ENCODE measurements at regions not wholly inside any gene's neighbourhood (a gene's known extent, or its start where the extent isn't known, plus 50 kb on each side); places are given as distances from the start of the nearest gene placed in this dataset.
"Not testable (repeated sequence)": the region's sequence is repeated elsewhere in the genome, so short reads cannot be mapped to it uniquely, and the experiment has no call there.

DNA sequence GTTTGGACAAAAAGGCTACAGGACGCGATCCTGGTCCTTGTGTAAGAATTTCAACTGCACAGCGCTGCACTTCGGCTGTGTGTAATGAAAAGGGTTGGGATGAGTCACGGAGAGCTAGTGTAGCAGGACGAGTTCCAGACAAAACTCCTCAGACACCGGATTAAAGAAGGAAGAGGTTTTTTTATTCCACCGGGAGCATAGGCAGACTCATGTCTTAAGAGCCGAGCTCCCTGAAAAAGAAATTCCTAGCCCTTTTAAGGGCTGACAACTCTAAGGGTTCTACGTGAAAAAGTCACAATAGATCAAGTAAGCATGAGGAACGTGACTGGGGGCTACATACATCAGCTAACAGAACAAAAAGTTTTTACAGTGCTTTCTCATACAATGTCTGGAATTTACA is 54.8 kb upstream of the FAM90A1 start:
- DNase-seq (ENCODE audit: low read depth in 2 of 2) = not testable (repeated sequence)

DNA sequence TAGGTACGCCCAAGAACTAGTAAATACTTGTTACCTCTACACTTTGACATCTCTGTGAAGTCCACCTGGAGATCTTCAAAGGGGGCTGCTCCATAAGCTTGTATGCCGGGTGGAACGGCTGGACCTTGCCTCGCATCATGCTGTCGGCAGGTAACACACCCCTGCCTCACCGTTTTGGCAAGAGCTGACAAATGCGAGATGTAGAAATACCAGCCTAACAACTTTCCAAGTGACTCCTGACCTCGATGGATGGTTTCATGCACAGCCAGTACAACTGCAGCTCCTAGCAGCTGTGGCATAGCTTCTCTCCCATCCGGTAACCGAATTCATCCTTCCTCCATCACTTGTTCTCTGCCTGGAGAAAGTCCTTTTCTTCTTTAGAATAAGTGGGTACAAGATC is 58.3 kb upstream of the FAM90A1 start:
- not testable (repeated sequence) for DNase-seq (ENCODE audit: low read depth in 2 of 2)

DNA sequence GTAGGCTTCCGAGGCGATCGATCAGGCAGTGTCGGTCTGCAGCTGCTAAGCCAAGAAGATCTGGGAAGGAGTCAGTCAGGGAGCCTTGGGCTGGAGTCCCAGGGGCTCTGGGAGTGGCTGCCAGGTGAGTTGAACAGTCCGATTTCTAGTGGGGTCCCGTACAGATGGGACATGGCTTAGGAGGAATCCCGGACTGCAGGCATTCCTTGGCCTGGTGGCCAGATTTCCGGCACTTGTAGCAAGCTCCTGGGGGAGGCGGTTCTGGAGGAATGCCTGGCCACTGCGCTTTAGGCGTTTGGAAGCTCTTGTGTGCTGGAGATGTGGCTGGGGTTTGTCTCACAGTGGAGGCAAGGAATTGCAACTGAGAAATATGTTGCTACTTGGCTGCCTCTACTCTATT is 64.3 kb upstream of the FAM90A1 start:
- DNase-seq (ENCODE audit: low read depth in 2 of 2) = not testable (repeated sequence)

DNA sequence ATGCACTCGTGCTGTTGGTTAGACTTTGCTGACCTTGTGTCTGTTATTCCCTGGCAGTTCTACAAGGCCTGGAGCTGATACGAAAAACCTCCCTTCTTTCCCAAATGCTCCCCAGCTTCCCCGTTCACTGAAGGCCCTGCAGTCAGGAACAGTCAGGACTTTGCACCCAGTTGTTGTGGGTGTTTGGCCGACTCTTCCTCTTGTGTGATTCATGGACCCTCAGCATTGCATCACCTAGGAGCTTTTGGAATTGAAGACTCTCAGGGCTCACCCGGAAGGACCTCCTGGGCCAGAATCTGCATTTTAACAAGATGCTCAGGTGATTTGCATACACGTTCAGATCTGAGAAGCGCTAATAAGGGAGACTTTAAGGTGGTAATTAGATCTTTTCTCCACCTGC is 67.2 kb upstream of the FAM90A1 start:
- DNase-seq (ENCODE audit: low read depth in 2 of 2) = not testable (repeated sequence)

DNA sequence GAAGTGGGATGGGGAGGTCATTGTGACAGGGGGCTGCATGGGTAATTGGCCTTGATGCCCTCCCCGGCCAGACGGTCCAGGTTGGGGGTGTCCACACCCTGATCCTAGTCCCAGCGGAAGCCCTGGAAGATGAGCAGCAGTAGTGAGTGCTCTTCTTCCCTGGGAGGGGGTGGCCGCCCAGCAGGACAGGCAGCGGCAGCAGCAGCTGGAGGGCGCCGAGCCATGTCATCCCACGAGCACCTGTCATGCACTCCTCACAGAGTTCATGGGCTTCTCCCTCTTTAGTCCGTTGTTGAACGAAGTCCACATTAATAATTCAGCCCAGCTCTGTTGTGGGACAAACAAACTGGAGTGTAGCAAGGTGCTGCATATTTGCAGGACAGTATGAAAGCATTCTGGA is 81.2 kb upstream of the FAM90A1 start:
- not testable (repeated sequence) for DNase-seq (ENCODE audit: low read depth in 2 of 2)

DNA sequence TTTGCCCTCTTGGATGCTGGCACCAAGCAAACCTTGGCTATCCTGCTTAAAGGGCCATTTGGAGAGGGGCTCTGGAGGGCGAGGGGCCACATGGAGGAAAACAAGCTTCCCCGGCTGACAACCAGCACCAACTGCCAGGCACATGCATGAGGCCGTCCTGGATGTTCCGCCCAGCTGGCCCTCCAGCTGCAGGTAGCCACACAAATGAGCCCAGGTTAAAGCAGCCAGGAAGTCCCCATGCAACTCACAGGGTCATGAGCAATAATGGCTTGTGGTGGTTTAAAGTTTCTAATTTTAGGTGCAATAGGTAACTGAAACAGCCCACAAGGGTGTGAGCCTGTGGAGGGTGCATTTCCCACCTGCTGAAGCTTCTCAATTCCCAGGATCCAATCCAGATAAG is 88.6 kb upstream of the FAM90A1 start:
- DNase-seq (ENCODE audit: low read depth in 2 of 2) = not testable (repeated sequence)

DNA sequence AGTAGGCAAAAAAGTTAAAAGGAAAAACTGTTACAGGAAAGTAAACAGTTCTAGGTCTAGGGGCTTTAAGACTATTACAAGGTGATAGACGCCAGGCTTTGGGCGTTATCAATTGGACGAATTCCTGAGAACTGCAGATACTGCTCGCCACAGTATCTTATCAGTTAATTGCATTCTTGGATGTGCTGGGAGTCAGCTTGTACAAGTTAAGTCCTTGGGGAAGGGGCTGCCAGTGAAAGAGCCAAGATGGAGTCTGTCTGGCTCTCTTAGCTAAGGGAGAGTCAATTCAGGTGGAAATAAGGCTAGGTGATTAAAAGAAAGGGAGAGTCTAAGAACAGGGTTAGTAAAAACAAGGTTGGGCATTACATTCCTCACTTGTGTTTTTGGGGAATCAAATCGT is 90.3 kb upstream of the FAM90A1 start:
- DNase-seq (ENCODE audit: low read depth in 2 of 2) = not testable (repeated sequence)

DNA sequence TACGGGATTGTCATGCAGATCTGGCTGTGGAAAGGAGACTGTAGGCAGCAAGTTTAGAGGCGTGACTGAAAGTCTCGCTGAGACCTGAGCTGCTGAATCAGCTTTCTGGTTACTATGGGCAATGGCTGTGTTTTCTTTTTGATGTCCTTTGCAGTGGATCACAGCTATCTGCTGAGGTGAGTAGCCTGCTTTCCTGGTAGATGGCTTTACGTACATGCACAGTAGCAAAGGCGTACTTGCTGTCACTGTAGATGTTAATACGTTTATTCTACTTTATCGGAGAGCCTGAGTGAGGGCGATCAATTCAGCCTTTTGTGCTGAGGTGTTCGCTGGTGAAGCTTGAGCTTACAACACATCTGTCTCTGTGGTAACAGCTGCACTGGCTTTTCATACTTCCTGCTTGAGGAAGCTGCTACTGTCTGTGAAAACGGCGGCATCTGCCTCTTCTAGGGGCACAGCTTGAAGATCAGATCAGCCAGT is 92.9 kb upstream of the FAM90A1 start:
- not testable (repeated sequence) for DNase-seq (ENCODE audit: low read depth in 2 of 2)

DNA sequence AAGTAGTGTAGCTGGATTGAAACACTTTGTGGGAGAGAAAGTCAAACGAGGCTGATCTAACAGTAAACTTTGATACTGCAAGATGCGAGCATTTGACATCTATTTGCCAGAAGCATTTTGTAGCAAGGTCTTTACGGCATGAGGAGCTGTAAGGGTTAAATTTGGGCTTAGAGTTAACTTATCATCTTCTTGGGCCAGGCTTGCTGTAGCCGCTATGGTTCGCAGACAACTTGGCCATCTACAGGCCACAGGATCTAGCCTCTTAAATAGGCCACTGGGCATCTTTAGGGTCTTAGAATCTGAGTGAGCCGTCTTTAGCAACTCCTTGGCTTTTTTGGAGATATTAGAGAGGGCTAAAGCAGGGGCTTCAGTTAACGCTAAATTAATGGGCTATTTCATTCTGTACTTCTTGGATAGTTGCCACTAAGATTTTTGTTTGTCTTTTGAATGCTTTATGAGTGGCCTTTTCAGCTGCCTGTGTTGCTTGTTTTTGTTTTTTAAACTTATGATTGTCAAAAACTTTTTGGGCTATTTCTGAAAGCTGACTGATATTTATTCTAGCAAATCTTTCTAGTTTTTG is 93.5 kb upstream of the FAM90A1 start:
- DNase-seq (ENCODE audit: low read depth in 2 of 2) = not testable (repeated sequence)

DNA sequence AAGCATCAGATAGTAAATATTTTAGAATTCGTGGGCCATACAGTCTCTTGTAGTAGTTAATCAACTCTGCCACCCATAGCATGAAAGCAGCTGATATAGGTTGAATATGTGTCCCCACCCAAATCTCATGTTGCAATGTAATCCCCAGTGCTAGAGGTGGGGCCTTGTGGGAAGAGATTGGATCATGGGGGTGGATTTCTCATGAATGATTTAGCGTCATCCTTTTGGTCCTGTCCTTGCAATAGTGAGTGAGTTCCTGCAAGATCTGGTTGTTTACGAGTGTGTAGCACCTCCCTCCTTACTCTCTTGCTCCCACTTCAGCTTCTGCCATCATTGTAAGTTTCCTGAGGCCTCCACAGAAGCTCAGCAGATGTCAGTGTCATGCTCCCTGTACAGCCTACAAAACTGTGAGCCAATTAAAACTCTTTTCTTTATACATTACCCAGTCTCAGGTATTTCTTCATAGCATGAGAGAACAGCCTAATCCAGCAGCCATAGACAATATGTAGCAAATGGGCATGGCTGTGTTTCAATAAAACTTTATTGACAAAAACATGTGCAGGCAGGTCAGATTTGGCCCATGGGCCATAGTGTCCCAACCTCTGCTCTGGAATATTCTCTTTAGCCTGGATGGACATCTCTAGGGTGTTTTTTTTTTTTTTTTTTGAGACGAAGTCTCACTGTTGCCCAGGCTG is 97.9 kb upstream of the FAM90A1 start:
- not testable (repeated sequence) for DNase-seq (ENCODE audit: low read depth in 2 of 2)

DNA sequence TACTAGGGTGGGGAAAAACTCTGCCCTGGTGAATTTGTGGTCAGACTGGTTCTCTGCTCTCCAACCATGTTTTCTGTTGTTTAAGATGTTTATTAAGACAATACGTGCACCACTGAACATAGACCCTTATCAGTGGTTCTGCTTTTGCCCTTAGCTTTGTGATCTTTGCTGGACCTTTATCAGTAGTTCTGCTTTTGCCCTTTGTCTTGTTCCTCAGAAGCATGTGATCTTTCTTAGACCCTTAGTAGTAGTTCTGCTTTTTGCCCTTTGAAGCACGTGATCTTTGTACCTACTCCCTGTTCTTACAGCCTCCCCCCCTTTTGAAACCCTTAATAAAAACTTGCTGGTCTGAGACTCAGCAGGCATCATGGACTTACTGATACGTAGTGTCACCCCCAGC is 101.4 kb upstream of the FAM90A1 start:
- not testable (repeated sequence) for DNase-seq (ENCODE audit: low read depth in 2 of 2)

DNA sequence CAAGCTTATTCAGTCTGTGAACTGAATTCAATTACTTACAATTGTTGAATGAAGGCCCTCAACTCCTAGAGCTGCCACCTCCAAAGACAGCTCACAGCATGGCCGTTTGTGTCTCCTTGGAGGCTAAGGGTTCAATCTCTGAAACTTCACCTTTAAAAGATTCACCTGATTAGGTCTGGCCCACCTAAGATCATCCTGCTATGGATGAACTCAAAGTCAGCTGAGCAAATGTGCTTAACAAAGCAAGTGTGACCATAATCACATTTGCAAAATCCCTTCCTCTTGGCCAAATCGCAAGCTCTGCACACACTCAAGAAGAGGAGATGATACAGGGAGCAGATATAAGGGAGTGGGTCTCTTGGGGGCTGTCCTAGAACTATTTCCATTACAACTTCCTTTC is 105.0 kb upstream of the FAM90A1 start:
- DNase-seq (ENCODE audit: low read depth in 2 of 2) = not testable (repeated sequence)

DNA sequence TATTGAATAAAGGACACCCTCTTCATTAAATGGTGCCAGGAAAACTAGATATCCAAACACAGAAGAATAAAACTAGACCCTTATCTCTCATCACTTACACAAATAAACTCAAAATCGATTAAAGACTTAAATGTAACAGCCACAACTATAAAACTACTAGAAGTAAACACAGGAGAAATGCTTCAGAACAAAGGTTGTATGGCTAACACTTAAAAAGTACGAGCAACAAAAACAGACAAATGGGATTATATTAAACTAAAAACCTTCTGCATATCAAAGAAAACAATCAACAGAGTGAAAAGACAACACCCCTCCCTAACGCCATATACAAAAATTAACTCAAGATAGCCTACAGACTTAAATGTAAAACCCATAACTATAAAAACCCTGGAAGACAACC is 104.7 kb upstream of the CLEC6A start:
- DNase-seq (ENCODE audit: low read depth in 2 of 2) = not testable (repeated sequence)

DNA sequence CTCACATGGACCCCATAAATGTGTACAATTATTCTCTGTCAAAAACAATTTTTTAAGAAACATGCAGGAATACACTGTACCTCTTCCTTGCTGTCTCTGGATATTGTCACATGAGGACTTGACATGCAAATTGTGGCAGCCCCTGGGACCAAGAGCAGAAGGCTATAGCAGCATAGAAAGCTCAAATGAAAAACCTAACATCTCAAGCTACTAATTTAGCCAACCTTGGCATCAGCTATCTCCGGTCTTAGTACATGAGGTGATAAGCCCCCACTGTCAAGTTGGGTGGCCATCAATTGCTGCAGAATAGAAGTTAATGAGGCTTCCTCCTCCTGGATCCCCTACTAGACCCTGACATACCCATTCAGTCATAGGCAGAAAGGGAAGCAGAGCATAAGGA is 101.0 kb upstream of the CLEC6A start:
- not testable (repeated sequence) for DNase-seq (ENCODE audit: low read depth in 2 of 2)

DNA sequence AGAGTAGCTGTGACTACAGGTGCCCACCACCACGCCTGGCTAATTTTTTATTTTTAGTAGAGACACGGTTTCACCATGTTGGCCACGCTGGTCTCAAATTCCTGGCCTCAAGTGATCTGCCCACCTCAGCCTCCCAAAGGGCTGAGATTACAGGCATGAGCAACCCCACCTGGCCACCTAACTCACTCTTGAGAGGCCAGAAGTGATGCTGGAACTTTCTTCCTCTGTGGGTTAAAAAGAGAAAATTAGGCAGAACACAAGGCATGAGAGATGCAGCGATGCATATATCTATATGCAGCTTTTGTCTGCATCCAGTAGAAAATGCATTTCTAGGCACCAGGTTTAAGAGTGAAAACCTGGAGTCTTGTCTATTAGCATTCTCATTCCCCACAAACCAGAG is 100.2 kb upstream of the CLEC6A start:
- not testable (repeated sequence) for DNase-seq (ENCODE audit: low read depth in 2 of 2)

DNA sequence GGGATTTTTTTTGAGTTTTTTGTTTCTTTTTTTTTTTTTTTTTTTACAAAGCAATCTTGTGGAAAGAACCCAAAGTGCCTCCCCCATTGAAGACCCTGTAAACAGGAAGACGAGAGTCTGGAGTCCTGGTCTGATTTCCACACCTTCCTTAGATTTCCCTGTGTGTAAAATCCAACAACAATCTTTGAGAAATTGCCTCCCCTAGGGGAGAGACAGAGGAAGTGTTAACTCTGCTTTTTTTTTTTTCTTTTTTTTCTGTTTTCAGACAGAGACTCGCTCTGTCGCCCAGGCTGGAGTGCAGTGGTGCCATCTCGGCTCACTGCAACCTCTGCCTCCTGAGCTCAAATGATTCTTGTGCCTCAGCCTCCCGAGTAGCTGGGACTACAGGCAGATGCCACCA is 82.0 kb upstream of the CLEC6A start:
- DNase-seq (ENCODE audit: low read depth in 2 of 2) = not testable (repeated sequence)

DNA sequence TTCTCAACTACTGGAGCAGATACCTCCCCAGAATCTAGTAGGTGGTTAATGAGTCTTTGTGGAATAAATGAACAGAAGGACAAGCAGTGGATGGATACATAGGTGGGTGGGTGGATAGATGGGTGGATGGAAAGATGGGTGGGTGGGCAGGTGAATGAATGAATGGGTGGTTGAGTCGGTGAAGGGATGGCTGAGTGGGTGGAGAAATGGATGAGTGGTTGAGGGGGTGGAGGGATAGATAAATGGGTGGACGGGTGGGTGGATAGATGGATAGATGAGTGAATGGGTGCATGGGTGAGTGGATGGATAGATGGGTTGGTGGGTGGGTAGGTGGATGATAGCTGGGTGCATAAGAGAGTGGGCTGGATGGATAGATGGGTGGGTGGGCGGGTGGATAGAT is 80.6 kb upstream of the CLEC6A start:
- DNase-seq (ENCODE audit: low read depth in 2 of 2) = not testable (repeated sequence)

DNA sequence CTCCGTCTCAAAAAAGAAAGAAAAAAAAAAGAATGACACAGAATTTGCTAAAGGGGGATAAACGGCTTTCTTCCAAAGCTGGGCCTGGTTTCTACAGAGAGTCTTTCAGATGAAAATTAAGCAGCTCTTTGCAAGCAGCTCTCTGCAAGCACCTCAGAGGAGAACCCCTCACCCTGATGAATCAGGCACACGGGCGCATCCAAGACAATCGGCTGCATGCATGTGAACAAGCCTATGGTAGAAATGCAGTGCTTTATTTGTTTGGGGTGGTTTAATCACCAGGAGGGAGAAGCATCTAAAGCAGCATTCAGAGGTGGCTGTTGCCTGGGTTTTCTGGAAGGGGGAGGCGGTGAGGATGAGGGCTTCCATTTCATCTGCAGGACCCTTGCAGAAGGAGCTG is 78.0 kb upstream of the CLEC6A start:
- DNase-seq (ENCODE audit: low read depth in 2 of 2) = not testable (repeated sequence)

DNA sequence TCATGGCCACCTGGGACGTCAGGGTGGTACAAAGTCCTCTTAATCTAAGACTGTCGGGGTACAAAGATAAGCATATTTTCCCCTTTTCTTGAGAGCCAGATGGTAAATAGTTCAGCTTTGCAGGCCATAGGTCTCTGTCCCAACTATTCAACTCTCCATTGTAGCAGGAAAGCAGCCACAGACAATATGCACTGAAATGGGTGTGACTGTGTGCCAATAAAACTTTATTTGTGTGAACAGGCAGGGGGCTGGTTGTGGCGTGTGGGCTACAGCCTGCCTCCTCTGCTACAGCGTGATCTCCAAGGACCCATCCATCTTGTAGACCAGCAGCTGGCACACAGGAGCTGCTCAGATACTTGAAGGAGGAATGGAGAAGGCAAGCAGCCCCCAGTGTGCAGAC is 73.2 kb upstream of the CLEC6A start:
- not testable (repeated sequence) for DNase-seq (ENCODE audit: low read depth in 2 of 2)

DNA sequence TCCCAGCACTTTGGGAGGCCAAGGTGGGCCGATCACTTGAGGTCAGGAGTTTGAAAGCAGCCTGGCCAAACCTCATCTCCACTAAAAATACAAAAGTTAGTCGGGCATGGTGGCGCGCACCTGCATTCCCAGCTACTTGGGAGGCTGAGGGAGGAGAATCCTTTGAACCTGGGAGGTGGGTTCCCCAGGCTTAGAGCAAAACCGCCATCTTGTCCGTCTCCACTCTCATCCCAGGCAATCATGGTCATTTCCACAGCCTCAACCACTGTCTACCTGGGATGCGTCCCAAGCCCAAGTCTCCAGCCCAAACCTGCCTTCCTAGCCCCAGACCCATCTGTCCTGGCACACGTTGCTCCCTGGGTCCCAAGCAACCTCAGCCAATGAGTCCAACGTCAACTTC is 71.1 kb upstream of the CLEC6A start:
- DNase-seq (ENCODE audit: low read depth in 2 of 2) = not testable (repeated sequence)

DNA sequence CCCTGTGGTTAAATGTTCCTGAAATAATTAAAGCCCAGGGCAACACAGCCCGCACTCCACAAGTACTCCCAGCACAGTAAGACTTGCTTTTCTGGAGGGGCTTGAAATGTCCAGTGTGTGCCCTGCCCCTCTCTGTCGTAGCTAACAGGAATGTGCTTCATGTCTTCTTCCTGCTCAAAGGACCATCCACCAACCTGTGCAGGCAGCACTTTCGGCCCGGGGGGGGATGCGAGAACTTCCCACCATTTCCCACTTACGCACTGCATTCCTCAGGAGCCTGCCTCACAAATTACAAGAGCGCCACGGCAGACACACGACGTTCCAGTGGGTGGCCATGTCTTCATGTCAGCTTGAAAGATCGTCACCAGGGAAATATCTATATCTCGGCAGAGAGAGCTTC is 70.3 kb upstream of the CLEC6A start:
- DNase-seq (ENCODE audit: low read depth in 2 of 2) = not testable (repeated sequence)

DNA sequence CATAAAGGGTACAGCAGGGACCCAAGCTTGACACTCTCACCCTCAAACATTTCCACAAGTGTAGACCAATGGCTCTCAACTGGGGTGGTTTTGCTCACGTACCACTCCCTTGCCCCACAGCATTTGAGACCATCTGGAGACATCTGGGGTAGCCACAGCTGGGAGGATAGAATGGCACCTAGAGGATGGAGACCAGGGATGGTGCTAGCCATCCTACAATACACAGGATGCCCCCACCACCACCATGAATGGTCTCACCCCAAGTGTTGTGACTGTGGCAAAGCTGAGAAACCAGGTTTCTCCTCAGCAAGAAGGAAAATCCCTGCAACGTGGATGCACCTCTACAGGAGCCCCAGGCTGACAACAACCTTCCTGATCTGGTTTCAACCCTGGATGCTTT is 69.1 kb upstream of the CLEC6A start:
- DNase-seq (ENCODE audit: low read depth in 2 of 2) = not testable (repeated sequence)

DNA sequence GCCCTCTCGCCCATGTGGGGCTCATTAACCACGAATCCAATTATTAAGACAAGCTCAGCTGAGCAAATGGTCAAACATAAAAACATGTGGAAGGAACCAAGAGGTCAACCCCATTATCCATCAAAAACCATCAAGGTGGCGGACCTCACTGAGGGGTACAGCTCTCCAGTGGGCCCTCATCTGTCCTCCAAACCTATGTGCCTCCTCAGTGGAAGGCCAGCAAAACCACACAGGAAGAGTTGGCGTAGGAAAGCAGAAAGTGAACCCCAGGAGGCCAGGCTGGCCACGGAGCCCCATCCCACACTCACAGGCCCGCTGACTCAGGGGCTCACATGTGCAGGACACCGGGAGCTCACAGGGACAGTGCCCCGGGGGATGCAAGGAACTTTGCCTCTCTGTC is 66.5 kb upstream of the CLEC6A start:
- not testable (repeated sequence) for DNase-seq (ENCODE audit: low read depth in 2 of 2)

Measured in fibroblast of skin of left biceps (primary cell).